ENCODE measurements at regions not wholly inside any gene's neighbourhood (a gene's known extent, or its start where the extent isn't known, plus 50 kb on each side); places are given as distances from the start of the nearest gene placed in this dataset.

DNA sequence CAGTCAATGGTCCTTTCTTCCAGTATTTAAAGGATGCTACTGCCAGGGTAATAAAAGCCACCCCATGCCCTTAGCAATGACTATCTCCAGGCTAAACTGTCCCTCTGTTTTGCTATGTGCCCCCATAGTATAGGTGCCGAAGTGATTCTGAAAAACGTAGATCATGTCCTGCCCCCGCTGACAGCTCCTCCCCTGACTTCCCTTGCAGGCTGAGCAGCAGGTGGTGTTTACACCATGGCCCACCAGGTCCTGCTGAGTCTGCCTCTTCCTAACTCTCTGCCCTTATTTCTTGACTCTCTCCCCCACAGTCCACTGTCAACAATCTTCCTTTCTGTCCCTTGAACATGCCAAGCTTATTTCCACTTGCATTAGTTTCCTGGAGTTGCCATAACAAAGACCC is 352.5 kb upstream of the TSHZ2 start:
- no peak overlapping the region for H3K27ac ChIP-seq (ENCODE audit: low read depth, low read length, poor library complexity, severe bottlenecking)
- intact Hi-C loops (cut with micrococcal nuclease; ENCODE audit: unreplicated experiment), result no loop called here
- no peaks in the 10 kb centered on the region for H3K9me3 ChIP-seq (ENCODE audit: low read depth, low read length, poor library complexity, severe bottlenecking)
- ChIA-PET POLR2A (ENCODE audit: low non-redundant PET) (no interaction called here), CTCF (no interaction called here)
- DNase-seq (ENCODE audit: low spot score), result no peak
- no peaks in the 10 kb centered on the region for H3K4me1 ChIP-seq (ENCODE audit: insufficient read depth, low read length, poor library complexity, severe bottlenecking)
- BruUV-seq (replicated peaks), result no TSS peak
- no peak overlapping the region for H3K4me3 ChIP-seq (ENCODE audit: low read depth, low read length, poor library complexity, severe bottlenecking)
- no peak for TF ChIP-seq EZH2 (IDR thresholded peaks at IDR 0.05; ENCODE audit: borderline replicate concordance, low read depth, low read length, poor library complexity, severe bottlenecking)
- TF ChIP-seq, protein P1, sequence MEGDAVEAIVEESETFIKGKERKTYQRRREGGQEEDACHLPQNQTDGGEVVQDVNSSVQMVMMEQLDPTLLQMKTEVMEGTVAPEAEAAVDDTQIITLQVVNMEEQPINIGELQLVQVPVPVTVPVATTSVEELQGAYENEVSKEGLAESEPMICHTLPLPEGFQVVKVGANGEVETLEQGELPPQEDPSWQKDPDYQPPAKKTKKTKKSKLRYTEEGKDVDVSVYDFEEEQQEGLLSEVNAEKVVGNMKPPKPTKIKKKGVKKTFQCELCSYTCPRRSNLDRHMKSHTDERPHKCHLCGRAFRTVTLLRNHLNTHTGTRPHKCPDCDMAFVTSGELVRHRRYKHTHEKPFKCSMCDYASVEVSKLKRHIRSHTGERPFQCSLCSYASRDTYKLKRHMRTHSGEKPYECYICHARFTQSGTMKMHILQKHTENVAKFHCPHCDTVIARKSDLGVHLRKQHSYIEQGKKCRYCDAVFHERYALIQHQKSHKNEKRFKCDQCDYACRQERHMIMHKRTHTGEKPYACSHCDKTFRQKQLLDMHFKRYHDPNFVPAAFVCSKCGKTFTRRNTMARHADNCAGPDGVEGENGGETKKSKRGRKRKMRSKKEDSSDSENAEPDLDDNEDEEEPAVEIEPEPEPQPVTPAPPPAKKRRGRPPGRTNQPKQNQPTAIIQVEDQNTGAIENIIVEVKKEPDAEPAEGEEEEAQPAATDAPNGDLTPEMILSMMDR (conservative IDR thresholded peaks at IDR 0.05; ENCODE audit: low read depth, low read length), result no peak
- no peaks in the 10 kb centered on the region for H3K36me3 ChIP-seq (ENCODE audit: insufficient read depth, low read length, poor library complexity, severe bottlenecking)
- no peaks in the 10 kb centered on the region for H3K27me3 ChIP-seq (replicated peaks; ENCODE audit: insufficient read depth, low read depth, low read length, poor library complexity)

DNA sequence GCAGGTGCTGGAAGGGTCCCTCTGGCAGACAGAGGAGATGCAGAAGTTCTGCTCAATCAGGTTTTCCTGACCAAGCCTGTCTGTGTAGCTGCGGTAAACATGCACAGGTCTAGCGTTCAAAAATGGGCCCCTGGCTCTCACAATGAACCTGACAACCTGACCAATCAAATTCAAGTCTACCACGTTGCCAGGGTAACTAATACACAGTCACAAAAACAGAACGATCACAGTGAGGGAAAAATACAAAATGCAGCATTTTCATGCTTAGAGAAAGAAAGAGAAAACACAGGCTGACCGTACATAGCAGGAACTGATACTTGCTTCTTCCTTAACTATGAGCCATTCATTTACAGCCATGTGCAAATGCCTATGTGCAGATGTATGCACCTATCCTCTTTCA is 353.1 kb upstream of the TSHZ2 start:
- Histone ChIP-seq H3K4me3 (ENCODE audit: low read depth, low read length, poor library complexity, severe bottlenecking) (no peak overlapping the region), H3K9me3 (ENCODE audit: low read depth, low read length, poor library complexity, severe bottlenecking) (no peaks in the 10 kb centered on the region), H3K27me3 (replicated peaks; ENCODE audit: insufficient read depth, low read depth, low read length, poor library complexity) (no peaks in the 10 kb centered on the region), H3K36me3 (ENCODE audit: insufficient read depth, low read length, poor library complexity, severe bottlenecking) (no peaks in the 10 kb centered on the region), H3K4me1 (ENCODE audit: insufficient read depth, low read length, poor library complexity, severe bottlenecking) (no peaks in the 10 kb centered on the region), H3K27ac (ENCODE audit: low read depth, low read length, poor library complexity, severe bottlenecking) (no peak overlapping the region)
- intact Hi-C loops (cut with micrococcal nuclease; ENCODE audit: unreplicated experiment), result no loop called here
- POLR2A ChIA-PET (ENCODE audit: low non-redundant PET), result no interaction called here
- BruUV-seq (replicated peaks), result no TSS peak
- DNase-seq (ENCODE audit: low spot score), result no peak
- no peak for TF ChIP-seq EZH2 (IDR thresholded peaks at IDR 0.05; ENCODE audit: borderline replicate concordance, low read depth, low read length, poor library complexity, severe bottlenecking)
- TF ChIP-seq, protein P1 (conservative IDR thresholded peaks at IDR 0.05; ENCODE audit: low read depth, low read length), result no peak
- CTCF ChIA-PET, result no interaction called here

DNA sequence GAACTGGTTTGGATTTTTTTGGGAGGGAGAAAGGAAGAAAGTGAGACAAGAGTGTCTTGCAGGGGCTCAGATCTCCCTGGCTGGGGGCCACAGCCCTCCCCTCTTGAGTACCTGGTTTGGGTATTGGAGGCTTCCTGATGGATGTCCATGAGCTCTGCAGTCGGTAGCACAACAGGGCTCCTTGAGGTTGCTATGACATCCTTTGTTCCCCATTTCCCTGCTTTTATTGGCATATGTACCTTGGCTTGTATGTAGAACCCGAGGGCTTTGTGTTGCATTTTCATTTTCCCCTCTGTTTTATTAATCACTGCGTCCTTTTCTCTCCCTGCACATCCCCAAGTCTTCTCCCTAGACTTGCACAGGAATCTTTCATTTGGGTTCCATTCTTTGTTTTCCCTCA is 355.5 kb upstream of the TSHZ2 start:
- DNase-seq (ENCODE audit: low spot score), result no peak
- H3K4me1 ChIP-seq (ENCODE audit: insufficient read depth, low read length, poor library complexity, severe bottlenecking), result no peaks in the 10 kb centered on the region
- TF ChIP-seq, protein P1 (conservative IDR thresholded peaks at IDR 0.05; ENCODE audit: low read depth, low read length), result no peak
- TF ChIP-seq EZH2 (IDR thresholded peaks at IDR 0.05; ENCODE audit: borderline replicate concordance, low read depth, low read length, poor library complexity, severe bottlenecking), result no peak
- no peak overlapping the region for H3K4me3 ChIP-seq (ENCODE audit: low read depth, low read length, poor library complexity, severe bottlenecking)
- POLR2A ChIA-PET (ENCODE audit: low non-redundant PET), result no interaction called here
- H3K36me3 ChIP-seq (ENCODE audit: insufficient read depth, low read length, poor library complexity, severe bottlenecking), result no peaks in the 10 kb centered on the region
- no peaks in the 10 kb centered on the region for H3K27me3 ChIP-seq (replicated peaks; ENCODE audit: insufficient read depth, low read depth, low read length, poor library complexity)
- H3K9me3 ChIP-seq (ENCODE audit: low read depth, low read length, poor library complexity, severe bottlenecking), result no peaks in the 10 kb centered on the region
- H3K27ac ChIP-seq (ENCODE audit: low read depth, low read length, poor library complexity, severe bottlenecking), result no peak overlapping the region
- BruUV-seq (replicated peaks), result no TSS peak
- CTCF ChIA-PET, result no interaction called here
- intact Hi-C loops (cut with micrococcal nuclease; ENCODE audit: unreplicated experiment), result no loop called here
